OCI-LY3 (cell line): ENCODE measurements at regions not wholly inside any gene's neighbourhood (a gene's known extent, or its start where the extent isn't known, plus 50 kb on each side); places are given as distances from the start of the nearest gene placed in this dataset.

Experiments
- CTCF ChIP-seq: fragments of 200-600, 300-600 bp; sonication (generic); IDR thresholded peaks from 2 replicates; pipeline ENCODE4 v1.5.1; 2014; ENCODE audit warnings: antibody characterized with exemption, low read length, low read depth
- EZH2phosphoT487 ChIP-seq: fragments of 200-600 bp; shearing (Covaris generic); IDR thresholded peaks from 2 replicates; pipeline ENCODE4 v1.6.1; 2018; ENCODE audit warnings: antibody characterized with exemption, mixed run types, low read depth

DNA sequence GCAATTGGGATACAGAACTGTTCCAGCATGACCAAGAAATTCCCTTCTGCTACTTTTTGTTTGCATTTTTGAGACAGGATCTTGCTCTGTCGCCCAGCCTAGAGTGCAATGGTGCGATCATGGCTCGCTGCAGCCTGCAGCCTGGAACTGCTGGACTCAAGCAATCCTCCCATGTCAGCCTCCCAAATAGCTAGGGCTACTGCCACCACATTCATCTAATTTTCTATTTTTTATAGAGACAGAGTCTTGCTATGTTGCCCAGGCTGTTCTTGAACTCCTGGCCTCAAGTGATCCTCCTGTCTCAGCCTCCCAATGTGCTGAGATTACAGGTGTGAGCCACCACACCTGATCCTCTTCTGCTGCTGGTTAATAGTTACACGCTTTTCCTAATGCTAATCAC lies 204.9 kb downstream of the SOX4 start:
- no peak for TF ChIP-seq CTCF
- TF ChIP-seq EZH2phosphoT487: no peak
